ENCODE measurements at regions not wholly inside any gene's neighbourhood (a gene's known extent, or its start where the extent isn't known, plus 50 kb on each side); places are given as distances from the start of the nearest gene placed in this dataset.
"Not testable (repeated sequence)": the region's sequence is repeated elsewhere in the genome, so short reads cannot be mapped to it uniquely, and the experiment has no call there.

- not testable (repeated sequence) for DNase-seq (ENCODE audit: low spot score)
These were observed 59.5 kb upstream of the FAM90A26 start for GRCh38 chr4:9110700-9111099.

DNA sequence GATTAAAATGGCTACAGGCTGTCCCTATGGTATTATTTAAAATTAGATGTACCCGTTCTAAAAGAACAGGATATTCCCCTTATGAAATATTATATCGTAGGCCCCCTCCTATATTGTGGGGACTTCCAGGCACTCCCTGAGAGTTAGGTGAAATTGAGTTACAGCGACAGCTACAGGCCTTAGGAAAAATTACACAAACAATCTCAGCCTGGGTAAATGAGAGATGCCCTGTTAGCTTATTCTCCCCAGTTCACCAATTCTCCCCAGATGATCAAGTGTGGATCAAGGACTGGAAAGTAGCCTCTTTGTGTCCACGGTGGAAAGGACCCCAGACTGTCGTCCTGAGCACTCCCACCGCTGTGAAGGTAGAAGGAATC is 67.1 kb upstream of the FAM90A26 start:
- not testable (repeated sequence) for DNase-seq (ENCODE audit: low spot score)

GRCh38 chr4:9102471-9103147 is 67.6 kb upstream of the FAM90A26 start:
- not testable (repeated sequence) for DNase-seq (ENCODE audit: low spot score)

DNA sequence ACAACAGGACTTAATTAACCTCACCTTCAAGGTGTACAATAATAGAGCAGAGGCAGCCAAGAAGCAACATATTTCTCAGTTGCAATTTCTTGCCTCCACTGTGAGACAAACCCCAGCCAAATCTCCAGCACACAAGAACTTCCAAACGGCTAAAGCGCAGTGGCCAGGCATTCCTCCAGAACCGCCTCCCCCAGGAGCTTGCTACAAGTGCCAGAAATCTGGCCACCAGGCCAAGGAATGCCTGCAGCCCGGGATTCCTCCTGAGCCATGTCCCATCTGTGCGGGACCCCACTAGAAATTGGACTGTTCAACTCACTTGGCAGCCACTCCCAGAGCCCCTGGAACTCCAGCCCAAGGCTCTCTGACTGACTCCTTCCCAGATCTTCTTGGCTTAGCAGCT is 73.9 kb upstream of the FAM90A26 start:
- DNase-seq (ENCODE audit: low spot score), result not testable (repeated sequence)

- DNase-seq (ENCODE audit: low spot score), result peak; percentile 68
These were observed 91.4 kb upstream of the FAM90A26 start for GRCh38 chr4:9078796-9079195.

DNA sequence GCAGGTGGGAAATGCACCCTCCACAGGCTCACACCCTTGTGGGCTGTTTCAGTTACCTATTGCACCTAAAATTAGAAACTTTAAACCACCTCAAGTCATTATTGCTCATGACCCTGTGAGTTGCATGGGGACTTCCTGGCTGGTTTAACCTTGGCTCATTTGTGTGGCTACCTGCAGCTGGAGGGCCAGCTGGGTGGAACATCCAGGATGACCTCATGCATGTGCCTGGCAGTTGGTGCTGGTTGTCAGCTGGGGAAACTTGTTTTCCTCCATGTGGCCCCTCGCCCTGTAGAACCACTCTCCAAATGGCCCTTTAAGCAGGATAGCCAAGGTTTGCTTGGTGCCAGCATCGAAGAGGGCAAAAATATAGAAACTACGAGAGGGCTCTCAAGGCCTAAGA is 93.2 kb upstream of the FAM90A26 start:
- not testable (repeated sequence) for DNase-seq (ENCODE audit: low spot score)

DNA sequence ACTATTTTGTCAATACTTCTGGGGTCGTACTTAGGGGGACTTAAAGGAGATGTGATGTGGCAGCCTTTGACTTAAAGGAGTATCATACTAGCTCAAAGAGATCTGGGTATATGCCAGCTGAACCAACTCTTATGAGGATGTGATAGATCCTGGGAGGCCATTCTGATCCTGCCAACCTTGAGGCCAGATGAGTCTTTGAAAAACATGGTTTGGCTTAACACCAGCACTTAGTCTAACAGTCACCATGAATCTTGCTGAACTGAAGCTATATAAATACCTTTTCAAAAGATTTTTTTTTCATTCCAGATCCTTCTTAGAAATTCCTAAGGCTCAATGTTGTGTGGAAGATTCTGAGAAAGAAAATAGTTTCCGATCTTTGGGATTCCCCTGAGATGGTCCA is 93.7 kb upstream of the FAM90A26 start:
- DNase-seq (ENCODE audit: low spot score), result not testable (repeated sequence)

DNA sequence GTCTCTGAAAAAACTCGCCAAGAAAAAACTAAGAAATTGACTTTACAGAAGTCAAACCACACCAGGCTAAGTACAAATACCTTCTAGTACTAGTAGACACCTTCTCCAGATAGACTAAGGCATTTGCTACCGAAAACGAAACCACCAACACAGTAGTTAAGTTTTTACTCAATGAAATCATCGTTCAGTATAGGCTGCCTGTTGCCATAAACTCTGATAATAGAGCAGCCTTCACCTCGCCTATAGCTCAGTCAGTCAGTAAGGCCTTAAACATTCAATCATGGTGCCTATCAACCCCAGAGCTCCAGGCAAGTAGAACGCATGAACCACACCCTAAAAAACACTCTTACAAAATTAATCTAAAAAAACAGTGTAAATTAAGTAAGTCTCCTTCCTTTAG is 96.8 kb upstream of the FAM90A26 start:
- DNase-seq (ENCODE audit: low spot score), result not testable (repeated sequence)

- not testable (repeated sequence) for DNase-seq (ENCODE audit: low spot score)
These were observed 97.5 kb upstream of the FAM90A26 start for GRCh38 chr4:9072521-9073220.

DNA sequence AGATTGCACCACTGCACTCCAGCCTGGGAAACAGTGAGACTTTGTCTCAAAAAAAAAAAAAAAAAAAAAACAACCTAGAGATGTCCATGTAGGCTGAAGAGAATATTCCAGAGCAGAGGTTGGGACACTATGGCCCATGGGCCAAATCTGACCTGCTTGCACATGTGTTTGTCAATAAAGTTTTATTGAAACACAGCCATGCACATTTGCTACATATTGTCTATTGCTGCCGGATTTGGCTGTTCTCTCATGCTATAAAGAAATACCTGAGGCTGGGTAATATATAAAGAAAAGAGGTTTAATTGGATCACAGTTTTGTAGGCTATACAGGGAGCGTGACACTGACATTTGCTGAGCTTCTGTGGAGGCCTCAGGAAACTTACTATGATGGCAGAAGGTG is 102.3 kb upstream of the FAM90A26 start:
- DNase-seq (ENCODE audit: low spot score), result not testable (repeated sequence)

- DNase-seq (ENCODE audit: low spot score), result not testable (repeated sequence)
These were observed 106.6 kb upstream of the FAM90A26 start for GRCh38 chr4:9063612-9064011.

DNA sequence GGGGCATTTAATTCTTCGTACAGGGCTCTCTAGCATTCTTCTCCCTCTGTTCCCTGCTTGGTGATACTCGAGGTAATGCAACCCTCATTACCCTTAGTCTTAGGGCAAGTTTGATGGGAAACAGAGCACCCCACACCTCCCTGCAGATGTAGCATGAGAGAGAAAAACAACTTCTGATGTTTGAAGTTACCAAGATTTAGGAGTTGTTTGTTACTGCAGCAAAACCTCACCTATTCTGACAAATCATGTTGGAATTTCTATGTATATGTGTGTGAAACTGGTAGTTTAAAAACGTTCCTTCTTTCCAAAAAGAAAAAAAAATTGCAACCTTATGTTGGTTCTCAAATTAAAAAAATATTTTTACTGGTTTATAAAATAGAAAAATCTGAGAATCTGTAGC is 145.3 kb upstream of the FAM90A26 start:
- DNase-seq (ENCODE audit: low spot score), result not testable (repeated sequence)

DNA sequence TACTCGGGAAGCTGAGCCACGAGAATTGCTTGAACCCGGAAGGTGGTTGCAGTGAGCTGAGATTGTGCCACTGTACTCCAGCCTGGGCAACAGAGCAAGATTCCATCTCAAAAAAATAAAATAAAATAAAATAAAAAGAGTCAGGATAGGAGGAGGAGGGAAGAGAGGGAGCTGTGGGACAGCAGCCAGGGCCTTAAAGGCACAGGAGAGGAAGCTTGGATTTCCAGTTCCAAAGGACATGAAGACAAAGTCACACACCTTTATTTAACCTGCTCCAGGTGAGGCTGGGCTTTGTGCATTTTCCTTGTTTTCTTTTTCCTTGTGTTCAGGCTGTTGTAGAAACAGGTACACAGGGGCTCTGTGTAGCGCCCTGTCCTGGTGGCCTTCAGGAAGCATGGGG is 138.2 kb upstream of the HMX1 start:
- not testable (repeated sequence) for DNase-seq (ENCODE audit: low spot score)

GRCh38 chr4:9008407-9008806 is 136.8 kb upstream of the HMX1 start:
- not testable (repeated sequence) for DNase-seq (ENCODE audit: low spot score)

- not testable (repeated sequence) for DNase-seq (ENCODE audit: low spot score)
These were observed 129.5 kb upstream of the HMX1 start for GRCh38 chr4:9001153-9001552.

- peak; percentile 80 for DNase-seq (ENCODE audit: low spot score)
These were observed 128.9 kb upstream of the HMX1 start for GRCh38 chr4:9000505-9001001.

DNA sequence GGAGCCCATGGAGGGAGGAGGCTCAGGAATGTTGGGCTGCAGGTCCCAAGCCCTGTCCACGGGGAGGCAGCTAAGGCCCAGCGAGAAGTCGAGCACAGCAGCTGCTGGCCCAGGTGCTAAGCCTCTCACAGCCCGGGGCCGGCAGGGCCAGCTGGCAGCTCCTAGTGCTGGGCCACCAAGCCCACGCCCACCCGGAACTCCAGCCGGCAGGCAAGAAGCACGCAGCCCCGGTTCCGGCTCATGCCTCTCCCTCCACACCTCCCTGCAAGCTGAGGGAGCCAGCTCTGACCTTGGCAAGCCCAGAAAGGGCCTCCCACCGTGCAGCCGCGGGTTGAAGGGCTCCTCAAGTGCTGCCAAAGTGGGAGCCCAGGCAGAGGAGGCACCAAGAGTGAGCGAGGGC is 121.3 kb upstream of the HMX1 start:
- DNase-seq (ENCODE audit: low spot score), result not testable (repeated sequence)

GRCh38 chr4:8991449-8991848 is 119.8 kb upstream of the HMX1 start:
- DNase-seq (ENCODE audit: low spot score), result not testable (repeated sequence)

DNA sequence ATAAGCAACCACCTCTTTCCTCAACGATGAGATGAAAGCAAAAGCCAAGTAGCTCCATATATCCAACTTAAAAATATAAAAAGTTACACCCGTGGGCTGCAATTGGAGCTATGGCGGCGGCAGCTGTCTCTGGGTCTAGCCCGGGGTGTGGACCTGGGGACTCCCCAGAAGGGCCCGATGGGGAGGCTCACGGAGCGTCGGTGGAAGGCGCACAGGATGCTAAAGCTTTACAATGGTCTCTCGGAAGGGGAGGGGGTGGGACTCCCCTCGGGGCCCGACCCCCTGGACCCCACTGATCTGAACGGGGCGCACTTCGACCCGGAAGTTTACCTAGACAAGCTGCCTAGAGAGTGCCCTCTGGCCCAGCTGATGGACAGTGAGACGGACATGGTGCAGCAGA is 118.7 kb upstream of the HMX1 start:
- DNase-seq (ENCODE audit: low spot score), result not testable (repeated sequence)

GRCh38 chr4:8985786-8986185 is 114.1 kb upstream of the HMX1 start:
- not testable (repeated sequence) for DNase-seq (ENCODE audit: low spot score)

DNA sequence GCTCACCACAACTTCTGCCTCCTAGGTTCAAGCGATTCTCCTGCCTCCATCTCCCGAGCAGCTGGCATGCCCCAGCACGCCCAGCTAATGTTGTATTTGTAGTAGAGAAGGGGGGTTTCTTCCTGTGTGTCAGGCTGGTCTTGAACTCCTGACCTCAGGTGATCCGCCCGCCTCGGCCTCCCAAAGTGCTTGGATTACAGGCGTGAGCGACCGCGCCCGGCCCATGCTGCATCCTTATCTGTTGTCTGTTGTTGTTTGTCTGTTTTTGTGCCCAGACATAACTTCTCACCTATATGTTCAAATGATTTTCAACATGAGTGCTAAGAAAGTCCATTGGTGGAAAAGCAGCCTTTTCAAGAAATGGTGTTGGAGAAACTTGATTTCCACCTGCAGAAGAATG is 113.0 kb upstream of the HMX1 start:
- DNase-seq (ENCODE audit: low spot score), result not testable (repeated sequence)

GRCh38 chr4:8983921-8984320 is 112.3 kb upstream of the HMX1 start:
- DNase-seq (ENCODE audit: low spot score), result not testable (repeated sequence)

GRCh38 chr4:8976466-8977128 is 105.0 kb upstream of the HMX1 start:
- DNase-seq (ENCODE audit: low spot score), result not testable (repeated sequence)
